C4-2B (cell line): ENCODE measurements at regions not wholly inside any gene's neighbourhood (a gene's known extent, or its start where the extent isn't known, plus 50 kb on each side); places are given as distances from the start of the nearest gene placed in this dataset.

Experiments used
- ZFX ChIP-seq: fragments of 450-650 bp; IDR thresholded peaks from 2 replicates; pipeline ENCODE4 v1.6.1; 2017
- TF ChIP-seq, protein P1 (sequence below): fragments of 450-650 bp; conservative IDR thresholded peaks from 2 replicates; pipeline ENCODE4 v1.5.1; 2017; ENCODE audit warnings: mild to moderate bottlenecking

DNA sequence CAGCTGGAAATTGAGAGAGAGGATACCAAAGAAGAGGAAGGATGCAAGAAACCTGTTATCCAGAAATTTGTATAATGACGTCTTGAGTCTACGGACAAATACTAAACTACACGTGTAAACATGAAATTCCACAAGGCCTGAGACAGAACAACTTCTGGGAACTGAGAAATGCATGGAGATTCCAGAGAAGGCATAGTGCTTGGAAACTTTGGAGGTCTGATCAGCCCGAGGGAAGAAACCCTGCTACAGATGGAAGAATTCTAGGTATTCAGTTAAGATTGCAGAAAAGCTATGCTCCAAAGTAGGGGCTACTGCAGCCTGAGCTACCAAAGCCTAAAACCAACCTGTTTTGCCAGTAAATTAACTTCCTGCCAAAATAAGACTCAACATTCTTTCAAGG is 120.4 kb downstream of the PDCL3 start:
- TF ChIP-seq, protein P1, sequence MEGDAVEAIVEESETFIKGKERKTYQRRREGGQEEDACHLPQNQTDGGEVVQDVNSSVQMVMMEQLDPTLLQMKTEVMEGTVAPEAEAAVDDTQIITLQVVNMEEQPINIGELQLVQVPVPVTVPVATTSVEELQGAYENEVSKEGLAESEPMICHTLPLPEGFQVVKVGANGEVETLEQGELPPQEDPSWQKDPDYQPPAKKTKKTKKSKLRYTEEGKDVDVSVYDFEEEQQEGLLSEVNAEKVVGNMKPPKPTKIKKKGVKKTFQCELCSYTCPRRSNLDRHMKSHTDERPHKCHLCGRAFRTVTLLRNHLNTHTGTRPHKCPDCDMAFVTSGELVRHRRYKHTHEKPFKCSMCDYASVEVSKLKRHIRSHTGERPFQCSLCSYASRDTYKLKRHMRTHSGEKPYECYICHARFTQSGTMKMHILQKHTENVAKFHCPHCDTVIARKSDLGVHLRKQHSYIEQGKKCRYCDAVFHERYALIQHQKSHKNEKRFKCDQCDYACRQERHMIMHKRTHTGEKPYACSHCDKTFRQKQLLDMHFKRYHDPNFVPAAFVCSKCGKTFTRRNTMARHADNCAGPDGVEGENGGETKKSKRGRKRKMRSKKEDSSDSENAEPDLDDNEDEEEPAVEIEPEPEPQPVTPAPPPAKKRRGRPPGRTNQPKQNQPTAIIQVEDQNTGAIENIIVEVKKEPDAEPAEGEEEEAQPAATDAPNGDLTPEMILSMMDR = no peak
- TF ChIP-seq ZFX = no peak
